Smooth muscle cell (in vitro differentiated cells): ENCODE measurements at regions not wholly inside any gene's neighbourhood (a gene's known extent, or its start where the extent isn't known, plus 50 kb on each side); places are given as distances from the start of the nearest gene placed in this dataset.
"Not testable (repeated sequence)": the region's sequence is repeated elsewhere in the genome, so short reads cannot be mapped to it uniquely, and the experiment has no call there.

Experiments
- DNase-seq: peaks from one replicate; lab custom pipeline; 2025; ENCODE audit not compliant: unreplicated experiment; lab: John Stamatoyannopoulos, UW
- H2AFZ ChIP-seq: fragments of 200-600 bp; sonication (generic); 2 replicates; pipeline ENCODE4 v1.6.0; 2016; ENCODE audit warnings: antibody characterized with exemption, low read depth, mild to moderate bottlenecking
- H3F3A ChIP-seq: fragments of 200-600 bp; sonication (generic); 2 replicates; pipeline ENCODE4 v1.6.0; 2017; ENCODE audit warnings: antibody characterized with exemption, low read depth
- H3K27ac ChIP-seq: fragments of 200-600 bp; sonication (generic); 2 replicates; pipeline ENCODE4 v1.5.1; 2016; ENCODE audit warnings: low read depth, mild to moderate bottlenecking
- H3K27me3 ChIP-seq: fragments of 200-600 bp; sonication (generic); 2 replicates; pipeline ENCODE4 v1.6.1; 2016; ENCODE audit warnings: low read depth, mild to moderate bottlenecking
- H3K36me3 ChIP-seq: fragments of 200-600 bp; sonication (generic); 2 replicates; pipeline ENCODE4 v1.5.1; 2016; ENCODE audit warnings: low read depth
- H3K4me1 ChIP-seq: fragments of 200-600 bp; sonication (generic); 2 replicates; pipeline ENCODE4 v1.5.1; 2016; ENCODE audit warnings: low read depth
- H3K4me2 ChIP-seq: fragments of 200-600 bp; sonication (generic); 2 replicates; pipeline ENCODE4 v1.6.0; 2016; ENCODE audit warnings: mild to moderate bottlenecking
- H3K4me3 ChIP-seq: fragments of 200-600 bp; sonication (generic); 2 replicates; pipeline ENCODE4 v1.5.1; 2016; ENCODE audit warnings: mild to moderate bottlenecking
- H3K79me2 ChIP-seq: fragments of 200-600 bp; sonication (generic); 2 replicates; pipeline ENCODE4 v1.6.0; 2016; ENCODE audit warnings: low read depth, mild to moderate bottlenecking
- H3K9ac ChIP-seq: fragments of 200-600 bp; sonication (generic); 2 replicates; pipeline ENCODE4 v1.6.0; 2016; ENCODE audit warnings: low read depth
- H3K9me3 ChIP-seq: fragments of 200-600 bp; sonication (generic); replicated peaks from 2 replicates; pipeline ENCODE4 v1.5.1; 2016; ENCODE audit warnings: low read depth
- H4K20me1 ChIP-seq: fragments of 200-600 bp; sonication (generic); 2 replicates; pipeline ENCODE4 v1.6.0; 2016; ENCODE audit warnings: low read depth
- CTCF ChIP-seq: fragments of 200-600 bp; sonication (generic); IDR thresholded peaks from 2 replicates; pipeline ENCODE4 v1.5.1; 2017; ENCODE audit warnings: borderline replicate concordance, mild to moderate bottlenecking, antibody characterized with exemption; ENCODE audit not compliant: insufficient read depth, poor library complexity, severe bottlenecking
- WGBS: methylation state at CpG from one replicate; pipeline ENCODE4 v1.1.7; 2016; ENCODE audit warnings: low lambda C conversion rate; 5-methylcytosine and 5-hydroxymethylcytosine counted together

- Histone ChIP-seq H3F3A (no peaks in the 10 kb centered on the region), H4K20me1 (no peaks in the 10 kb centered on the region), H3K4me3 (no peak overlapping the region), H3K9me3 (peaks cover 2% of the 10 kb centered on the region), H3K79me2 (no peaks in the 10 kb centered on the region), H3K27me3 (no peaks in the 10 kb centered on the region), H3K36me3 (no peaks in the 10 kb centered on the region), H3K27ac (no peak overlapping the region), H3K4me1 (no peaks in the 10 kb centered on the region), H2AFZ (no peak overlapping the region), H3K4me2 (no peak overlapping the region), H3K9ac (no peak overlapping the region)
- no peak for DNase-seq
- 85% methylated on average over 2 of the region's 2 CpGs for WGBS
- TF ChIP-seq CTCF: no peak
These were observed 65.1 kb upstream of the CDH9 start for GRCh38 chr5:27103486-27103885.

GRCh38 chr5:27095761-27096160 lies 57.4 kb upstream of the CDH9 start:
- not testable (repeated sequence) for H3K27me3 ChIP-seq, H3K4me1 ChIP-seq, H3K4me3 ChIP-seq, H3K79me2 ChIP-seq, H3K9me3 ChIP-seq, H3K36me3 ChIP-seq, H3K4me2 ChIP-seq, H3K27ac ChIP-seq, H3K9ac ChIP-seq, DNase-seq, H2AFZ ChIP-seq, H3F3A ChIP-seq, H4K20me1 ChIP-seq
- WGBS: 96% methylated on average over 16 of the region's 16 CpGs

- Histone ChIP-seq H3K9me3 (no peaks in the 10 kb centered on the region), H3K4me2 (no peak overlapping the region), H3K36me3 (no peaks in the 10 kb centered on the region), H3K27ac (no peak overlapping the region), H3F3A (no peaks in the 10 kb centered on the region), H2AFZ (no peak overlapping the region), H3K79me2 (no peaks in the 10 kb centered on the region), H3K27me3 (no peaks in the 10 kb centered on the region), H3K4me3 (no peak overlapping the region), H3K4me1 (no peaks in the 10 kb centered on the region), H4K20me1 (no peaks in the 10 kb centered on the region), H3K9ac (no peak overlapping the region)
- no peak for TF ChIP-seq CTCF
- 99% methylated on average over 2 of the region's 2 CpGs for WGBS
- no peak for DNase-seq
These were observed 54.9 kb upstream of the CDH9 start for GRCh38 chr5:27093279-27093678.

GRCh38 chr5:27091858-27092257 lies 53.5 kb upstream of the CDH9 start:
- Histone ChIP-seq H3K4me1 (no peaks in the 10 kb centered on the region), H3K36me3 (no peaks in the 10 kb centered on the region), H3K4me3 (no peak overlapping the region), H3K9me3 (no peaks in the 10 kb centered on the region), H3K27ac (no peak overlapping the region), H3K27me3 (no peaks in the 10 kb centered on the region), H3K4me2 (no peak overlapping the region), H3F3A (no peaks in the 10 kb centered on the region), H3K79me2 (no peaks in the 10 kb centered on the region), H3K9ac (no peak overlapping the region), H2AFZ (no peak overlapping the region), H4K20me1 (no peaks in the 10 kb centered on the region)
- TF ChIP-seq CTCF: no peak
- DNase-seq: no peak
- WGBS: 92% methylated on average over 1 of the region's 1 CpG

- not testable (repeated sequence) for H3K4me1 ChIP-seq, H3K9ac ChIP-seq, H3K27ac ChIP-seq, H3K79me2 ChIP-seq, H2AFZ ChIP-seq, H3K4me3 ChIP-seq, H3K4me2 ChIP-seq, H4K20me1 ChIP-seq, H3K27me3 ChIP-seq, H3K9me3 ChIP-seq, DNase-seq, H3F3A ChIP-seq, H3K36me3 ChIP-seq
- 91% methylated on average over 4 of the region's 4 CpGs for WGBS
These were observed 50.4 kb upstream of the CDH9 start for GRCh38 chr5:27088822-27089221.
